ENCODE measurements at regions not wholly inside any gene's neighbourhood (a gene's known extent, or its start where the extent isn't known, plus 50 kb on each side); places are given as distances from the start of the nearest gene placed in this dataset.

DNA sequence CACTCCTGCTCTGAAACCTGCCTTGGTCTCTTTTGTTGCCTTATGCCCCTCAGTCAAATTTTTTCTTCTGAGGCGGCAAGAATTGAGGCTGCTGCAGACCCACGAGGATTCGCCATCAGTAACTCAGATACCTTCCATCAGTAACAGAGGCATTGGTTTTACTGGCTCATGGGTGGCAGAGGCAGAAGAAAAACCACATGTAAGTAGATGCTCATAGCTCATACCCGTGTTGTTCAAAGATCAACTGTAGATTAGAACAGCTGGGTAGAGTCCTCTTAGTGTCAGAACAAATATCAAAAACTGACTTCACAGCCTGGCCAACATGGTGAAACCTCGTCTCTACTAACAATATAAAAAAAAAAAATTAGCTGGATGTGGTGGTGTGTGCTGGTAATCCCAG is 598.0 kb upstream of the SOX11 start:
- H3K4me1 Mint-ChIP-seq (ENCODE audit: low read depth): no peaks in the 10 kb centered on the region
- H3K36me3 Mint-ChIP-seq (ENCODE audit: low read depth): no peaks in the 10 kb centered on the region
- no peak overlapping the region for H3K4me3 Mint-ChIP-seq (ENCODE audit: low read depth)
- no peak for DNase-seq (ENCODE audit: low spot score)
- no peaks in the 10 kb centered on the region for H3K27me3 Mint-ChIP-seq (ENCODE audit: low read depth)
- H3K27ac Mint-ChIP-seq: no peak overlapping the region
- intact Hi-C loops (cut with micrococcal nuclease): no loop called here
- peaks cover 20% of the 10 kb centered on the region for H3K9me3 Mint-ChIP-seq

DNA sequence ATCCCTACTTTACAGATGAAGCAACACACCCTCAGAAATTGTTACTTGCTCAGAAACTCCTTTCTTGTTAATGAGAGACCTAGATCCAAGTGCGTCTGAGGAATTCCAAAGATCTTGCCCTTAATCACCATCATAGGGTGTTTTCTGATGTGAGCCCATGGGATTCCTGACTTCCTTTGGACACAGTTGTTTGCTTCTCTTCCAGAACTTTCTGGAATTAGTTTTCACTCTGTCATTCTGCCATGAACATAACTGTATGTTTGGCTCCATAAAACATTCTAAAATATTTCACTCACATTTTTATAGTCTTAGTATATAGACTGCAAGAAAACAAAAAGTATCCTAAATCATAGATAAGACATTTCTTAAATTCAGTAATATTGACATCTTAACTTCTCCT is 593.9 kb upstream of the SOX11 start:
- Mint-ChIP-seq H3K36me3 (ENCODE audit: low read depth) (no peaks in the 10 kb centered on the region), H3K27ac (no peak overlapping the region), H3K4me3 (ENCODE audit: low read depth) (no peak overlapping the region), H3K4me1 (ENCODE audit: low read depth) (no peaks in the 10 kb centered on the region), H3K27me3 (ENCODE audit: low read depth) (no peaks in the 10 kb centered on the region), H3K9me3 (peaks cover 29% of the 10 kb centered on the region)
- no peak for DNase-seq (ENCODE audit: low spot score)
- intact Hi-C loops (cut with micrococcal nuclease): no loop called here

DNA sequence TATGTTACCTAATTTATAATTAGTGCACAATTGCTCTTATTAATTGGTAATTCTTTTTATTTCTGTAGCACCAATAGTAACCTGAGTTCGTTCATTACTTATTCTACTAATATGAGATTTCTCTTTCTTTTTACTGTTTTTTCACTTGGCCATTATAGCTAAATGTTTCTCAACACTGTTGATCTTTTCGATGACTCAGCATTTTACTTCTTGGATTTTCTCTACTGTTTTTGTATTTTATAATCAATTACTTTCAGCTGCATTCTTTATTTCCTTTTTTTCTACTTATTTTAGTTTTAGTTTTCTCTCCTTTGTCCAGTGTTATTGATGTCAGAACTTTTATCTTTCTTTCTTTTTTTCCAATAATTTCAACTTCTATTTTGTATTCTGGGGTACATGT is 589.4 kb upstream of the SOX11 start:
- H3K4me3 Mint-ChIP-seq (ENCODE audit: low read depth): no peak overlapping the region
- H3K9me3 Mint-ChIP-seq: peaks cover 42% of the 10 kb centered on the region
- no peak for DNase-seq (ENCODE audit: low spot score)
- intact Hi-C loops (cut with micrococcal nuclease): no loop called here
- H3K36me3 Mint-ChIP-seq (ENCODE audit: low read depth): no peaks in the 10 kb centered on the region
- H3K4me1 Mint-ChIP-seq (ENCODE audit: low read depth): no peaks in the 10 kb centered on the region
- H3K27ac Mint-ChIP-seq: no peak overlapping the region
- no peaks in the 10 kb centered on the region for H3K27me3 Mint-ChIP-seq (ENCODE audit: low read depth)

DNA sequence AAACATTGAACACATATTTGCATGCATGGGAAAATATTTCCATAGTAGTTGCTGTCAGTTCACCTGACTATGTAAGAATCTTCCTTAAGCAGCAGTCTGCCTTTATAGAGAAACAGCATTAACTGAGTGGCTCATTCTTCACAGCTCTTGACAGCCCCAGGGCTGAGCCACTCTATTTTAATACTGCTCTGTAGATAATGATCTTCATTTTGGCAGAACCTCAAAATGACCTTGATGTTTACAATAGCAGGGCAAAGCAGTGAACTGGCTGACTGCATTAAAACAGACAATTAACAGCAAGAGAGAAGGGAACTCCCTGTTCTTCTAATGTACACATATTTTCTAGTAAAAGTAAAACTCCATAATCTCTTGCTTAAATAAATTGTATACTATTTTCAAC is 580.6 kb upstream of the SOX11 start:
- Mint-ChIP-seq H3K27ac (no peak overlapping the region), H3K36me3 (ENCODE audit: low read depth) (no peaks in the 10 kb centered on the region), H3K27me3 (ENCODE audit: low read depth) (no peaks in the 10 kb centered on the region)

DNA sequence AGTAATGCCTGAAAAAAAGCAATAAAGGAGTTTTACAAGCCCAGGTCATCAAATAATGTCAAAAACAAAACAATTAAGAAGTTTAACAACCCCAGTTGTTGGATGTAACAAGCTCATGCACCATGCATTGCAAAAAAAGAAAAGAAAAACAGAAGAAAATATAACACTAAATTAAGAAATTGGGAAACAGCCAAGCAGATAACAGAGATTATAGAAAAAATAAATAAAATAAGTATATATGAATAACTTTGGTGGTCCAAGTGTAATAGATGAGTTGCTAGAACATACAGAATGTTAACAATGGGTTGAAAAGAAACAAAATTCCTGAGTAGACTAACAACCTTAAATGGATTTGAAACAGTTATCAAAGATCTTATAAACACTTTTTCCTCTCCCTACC is 573.1 kb upstream of the SOX11 start:
- H3K27ac Mint-ChIP-seq: no peak overlapping the region
- peaks cover 21% of the 10 kb centered on the region for H3K9me3 Mint-ChIP-seq
- no peaks in the 10 kb centered on the region for H3K27me3 Mint-ChIP-seq (ENCODE audit: low read depth)
- no peak for DNase-seq (ENCODE audit: low spot score)
- no peaks in the 10 kb centered on the region for H3K36me3 Mint-ChIP-seq (ENCODE audit: low read depth)
- H3K4me1 Mint-ChIP-seq (ENCODE audit: low read depth): no peaks in the 10 kb centered on the region
- H3K4me3 Mint-ChIP-seq (ENCODE audit: low read depth): no peak overlapping the region
- intact Hi-C loops (cut with micrococcal nuclease): no loop called here

More for the DNA sequence above, 580.6 kb upstream of the SOX11 start:
- no peak overlapping the region for H3K4me3 Mint-ChIP-seq (ENCODE audit: low read depth)
- H3K9me3 Mint-ChIP-seq: peaks cover 49% of the 10 kb centered on the region
- H3K4me1 Mint-ChIP-seq (ENCODE audit: low read depth): no peaks in the 10 kb centered on the region
- no peak for DNase-seq (ENCODE audit: low spot score)
- intact Hi-C loops (cut with micrococcal nuclease): no loop called here

DNA sequence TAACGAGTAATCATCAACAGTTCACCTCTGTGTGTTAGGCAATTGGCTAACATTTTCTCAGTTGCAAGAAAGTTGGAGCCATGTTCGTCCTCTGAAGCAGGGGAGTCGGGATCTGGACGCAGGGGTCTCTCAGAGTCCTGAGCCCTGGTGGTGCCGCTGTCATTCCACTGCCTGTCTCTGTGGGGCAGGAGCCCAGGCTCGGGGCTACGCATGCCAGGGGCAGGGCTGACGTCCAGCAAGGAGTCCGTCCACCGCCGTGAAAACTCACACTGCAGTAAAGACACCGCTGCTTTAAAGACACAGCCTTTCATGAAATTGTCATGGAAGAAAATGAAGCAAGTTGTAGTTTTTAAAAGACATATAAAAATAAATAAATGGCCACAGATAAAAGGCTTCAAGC is 571.1 kb upstream of the SOX11 start:
- intact Hi-C loops (cut with micrococcal nuclease): no loop called here
- Mint-ChIP-seq H3K27me3 (ENCODE audit: low read depth) (no peaks in the 10 kb centered on the region), H3K4me1 (ENCODE audit: low read depth) (no peaks in the 10 kb centered on the region), H3K4me3 (ENCODE audit: low read depth) (no peak overlapping the region), H3K27ac (no peak overlapping the region), H3K36me3 (ENCODE audit: low read depth) (no peaks in the 10 kb centered on the region), H3K9me3 (peaks cover 13% of the 10 kb centered on the region)
- DNase-seq (ENCODE audit: low spot score): no peak

DNA sequence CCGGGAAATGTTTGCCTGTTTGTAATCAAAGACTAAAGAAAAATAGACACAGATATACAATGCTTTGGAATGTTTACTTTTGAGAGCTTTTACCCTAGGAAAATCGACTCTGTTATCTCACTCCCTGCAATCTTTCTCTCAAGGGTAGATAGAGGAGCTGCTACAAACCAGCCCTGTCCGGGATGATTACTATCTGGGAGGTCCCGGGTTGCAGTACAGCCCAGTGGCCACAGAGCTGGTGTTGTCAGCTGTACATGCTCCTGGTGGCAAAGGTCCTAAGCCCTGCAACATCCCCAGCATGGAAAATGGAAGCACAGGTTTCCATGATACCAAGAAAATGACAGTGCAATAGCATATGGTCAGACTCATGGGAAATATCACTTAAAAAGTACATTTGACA is 570.5 kb upstream of the SOX11 start:
- Mint-ChIP-seq H3K27ac (no peak overlapping the region), H3K9me3 (peaks cover 8% of the 10 kb centered on the region), H3K36me3 (ENCODE audit: low read depth) (no peaks in the 10 kb centered on the region), H3K4me3 (ENCODE audit: low read depth) (no peak overlapping the region), H3K27me3 (ENCODE audit: low read depth) (no peaks in the 10 kb centered on the region), H3K4me1 (ENCODE audit: low read depth) (no peaks in the 10 kb centered on the region)
- intact Hi-C loops (cut with micrococcal nuclease): no loop called here
- no peak for DNase-seq (ENCODE audit: low spot score)

DNA sequence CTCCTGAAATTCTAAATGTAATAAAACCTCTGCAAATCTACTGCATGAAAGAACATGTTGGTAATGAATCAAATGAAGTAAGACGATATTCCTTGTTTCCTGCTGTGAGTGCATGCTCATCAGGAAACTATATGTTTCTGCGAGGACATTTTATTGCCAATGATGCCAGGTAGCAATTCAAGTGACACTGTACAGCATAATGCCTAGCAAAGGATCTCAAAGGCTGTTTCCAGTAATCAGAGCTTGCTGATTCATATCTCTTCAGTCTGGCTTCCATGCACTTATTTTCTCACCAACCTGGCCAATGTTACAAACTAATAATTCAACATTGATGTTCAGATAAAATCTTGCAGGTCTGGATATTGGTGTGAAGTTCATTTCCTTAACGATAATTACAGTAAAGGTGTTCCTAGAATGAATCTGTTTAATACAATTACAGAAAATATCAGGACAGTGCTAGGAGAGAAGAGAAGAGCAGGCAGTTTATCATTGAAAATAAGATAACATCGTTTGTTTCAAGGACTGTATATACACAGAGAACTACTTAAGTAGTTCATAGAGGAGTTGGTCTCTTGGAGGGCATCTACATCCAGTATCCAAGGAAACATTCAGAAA is 568.5 kb upstream of the SOX11 start:
- Mint-ChIP-seq H3K4me1 (ENCODE audit: low read depth) (no peaks in the 10 kb centered on the region), H3K36me3 (ENCODE audit: low read depth) (no peaks in the 10 kb centered on the region), H3K27ac (no peak overlapping the region), H3K27me3 (ENCODE audit: low read depth) (no peaks in the 10 kb centered on the region), H3K4me3 (ENCODE audit: low read depth) (no peak overlapping the region), H3K9me3 (peaks cover 6% of the 10 kb centered on the region)
- intact Hi-C loops (cut with micrococcal nuclease): no loop called here
- DNase-seq (ENCODE audit: low spot score): no peak

DNA sequence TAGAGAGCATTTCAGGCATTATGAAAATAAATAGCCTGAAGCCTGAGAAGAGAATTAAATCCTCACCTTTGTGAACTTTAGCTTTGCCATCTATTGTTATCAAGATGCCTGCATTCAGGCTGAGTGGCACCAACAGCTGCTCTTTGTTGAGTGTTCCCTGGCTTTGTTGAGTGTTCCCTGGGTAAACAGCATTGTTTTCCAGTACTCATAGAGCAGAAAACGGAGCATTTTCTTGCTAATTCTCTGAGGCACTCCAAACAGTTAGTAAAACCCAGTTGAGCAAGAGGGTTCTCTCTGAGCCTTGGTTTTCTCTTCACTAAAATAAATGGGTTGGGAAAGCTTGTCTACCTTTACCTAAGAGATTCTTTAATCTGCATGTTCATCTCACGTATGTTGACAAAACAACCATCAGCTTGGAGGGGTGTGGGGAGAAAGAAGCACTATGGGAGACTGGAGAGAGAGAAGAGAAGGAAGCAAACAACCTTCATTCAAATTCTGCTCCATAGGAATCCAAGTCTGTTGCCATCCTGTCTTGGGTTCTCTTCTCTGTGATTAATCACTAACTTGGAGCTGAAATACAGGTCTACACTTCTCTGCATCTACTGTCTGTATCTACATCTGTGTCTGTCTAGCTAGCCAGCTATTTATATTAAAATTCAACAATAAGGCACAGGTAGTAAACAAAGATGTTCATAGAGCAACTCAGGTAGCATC is 567.0 kb upstream of the SOX11 start:
- intact Hi-C loops (cut with micrococcal nuclease): no loop called here
- Mint-ChIP-seq H3K27me3 (ENCODE audit: low read depth) (no peaks in the 10 kb centered on the region), H3K27ac (no peak overlapping the region), H3K36me3 (ENCODE audit: low read depth) (no peaks in the 10 kb centered on the region), H3K4me1 (ENCODE audit: low read depth) (no peaks in the 10 kb centered on the region), H3K9me3 (peaks cover 13% of the 10 kb centered on the region), H3K4me3 (ENCODE audit: low read depth) (no peak overlapping the region)
- DNase-seq (ENCODE audit: low spot score): no peak

DNA sequence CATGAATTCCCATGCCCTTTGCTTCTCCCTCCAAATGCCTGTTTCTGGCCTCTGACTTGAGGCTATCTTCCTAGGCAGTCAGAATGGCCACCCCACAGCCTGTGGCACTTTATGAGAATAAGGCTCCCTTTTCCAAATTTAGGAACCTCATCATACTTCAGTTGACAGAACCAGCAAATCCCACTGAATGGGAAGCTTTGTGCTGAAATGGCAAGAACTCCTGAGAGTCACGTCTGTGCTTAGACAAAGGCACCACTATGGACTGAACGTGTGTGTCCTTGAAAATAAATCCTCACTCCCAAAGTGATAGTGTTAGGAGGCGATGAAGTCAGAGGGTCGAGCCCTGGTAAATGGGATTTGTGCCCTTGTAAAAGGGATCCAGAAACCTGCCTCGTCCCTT is 559.9 kb upstream of the SOX11 start:
- H3K4me1 Mint-ChIP-seq (ENCODE audit: low read depth): no peaks in the 10 kb centered on the region
- peaks cover 34% of the 10 kb centered on the region for H3K9me3 Mint-ChIP-seq
- H3K4me3 Mint-ChIP-seq (ENCODE audit: low read depth): no peak overlapping the region
- DNase-seq (ENCODE audit: low spot score): no peak
- H3K27ac Mint-ChIP-seq: no peak overlapping the region
- H3K27me3 Mint-ChIP-seq (ENCODE audit: low read depth): no peaks in the 10 kb centered on the region
- intact Hi-C loops (cut with micrococcal nuclease): no loop called here
- H3K36me3 Mint-ChIP-seq (ENCODE audit: low read depth): no peaks in the 10 kb centered on the region

DNA sequence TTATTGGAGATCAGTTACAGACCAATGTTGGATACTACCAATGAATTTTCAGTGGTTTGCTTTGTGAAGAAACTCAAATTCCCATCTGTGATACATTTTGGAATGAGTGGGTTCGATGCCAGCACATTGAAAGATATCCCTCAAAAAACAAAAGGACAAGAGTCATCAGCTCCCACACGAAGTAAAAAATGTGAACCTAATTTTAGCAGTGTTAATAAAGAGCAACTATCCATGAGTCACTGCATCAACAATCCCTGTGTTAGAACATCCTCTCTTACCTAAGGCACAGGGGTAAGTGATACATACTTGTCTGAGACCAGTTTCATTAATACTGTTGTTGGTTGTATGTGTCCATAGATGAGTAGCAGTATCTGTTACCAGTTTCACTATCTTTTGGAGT is 551.8 kb upstream of the SOX11 start:
- intact Hi-C loops (cut with micrococcal nuclease): no loop called here
- peaks cover 29% of the 10 kb centered on the region for H3K9me3 Mint-ChIP-seq
- no peak for DNase-seq (ENCODE audit: low spot score)
- no peaks in the 10 kb centered on the region for H3K4me1 Mint-ChIP-seq (ENCODE audit: low read depth)
- H3K36me3 Mint-ChIP-seq (ENCODE audit: low read depth): no peaks in the 10 kb centered on the region
- H3K27me3 Mint-ChIP-seq (ENCODE audit: low read depth): no peaks in the 10 kb centered on the region
- H3K4me3 Mint-ChIP-seq (ENCODE audit: low read depth): no peak overlapping the region
- H3K27ac Mint-ChIP-seq: no peak overlapping the region

DNA sequence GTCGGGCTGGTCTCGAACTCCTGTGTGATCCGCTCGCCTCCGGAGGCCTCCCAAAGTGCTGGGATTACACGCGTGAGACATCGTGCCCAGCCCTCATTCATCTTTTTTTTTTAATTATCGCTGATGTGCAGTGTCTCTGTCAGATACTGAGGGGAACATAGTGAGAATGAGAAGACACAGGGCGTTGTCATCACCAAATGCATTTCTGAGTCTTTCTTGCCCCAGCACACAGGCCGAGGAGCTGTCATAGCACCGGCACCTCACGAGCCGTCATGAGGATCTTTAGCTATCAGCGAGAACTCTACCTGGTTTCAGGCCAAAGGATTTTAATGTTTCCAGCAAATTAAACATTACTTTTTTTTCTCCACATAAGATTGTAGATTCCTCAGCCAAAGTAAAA is 548.0 kb upstream of the SOX11 start:
- no peaks in the 10 kb centered on the region for H3K27me3 Mint-ChIP-seq (ENCODE audit: low read depth)
- no peak overlapping the region for H3K4me3 Mint-ChIP-seq (ENCODE audit: low read depth)
- H3K9me3 Mint-ChIP-seq: peaks cover 44% of the 10 kb centered on the region
- intact Hi-C loops (cut with micrococcal nuclease): no loop called here
- H3K27ac Mint-ChIP-seq: no peak overlapping the region
- no peaks in the 10 kb centered on the region for H3K36me3 Mint-ChIP-seq (ENCODE audit: low read depth)
- no peaks in the 10 kb centered on the region for H3K4me1 Mint-ChIP-seq (ENCODE audit: low read depth)
- no peak for DNase-seq (ENCODE audit: low spot score)

DNA sequence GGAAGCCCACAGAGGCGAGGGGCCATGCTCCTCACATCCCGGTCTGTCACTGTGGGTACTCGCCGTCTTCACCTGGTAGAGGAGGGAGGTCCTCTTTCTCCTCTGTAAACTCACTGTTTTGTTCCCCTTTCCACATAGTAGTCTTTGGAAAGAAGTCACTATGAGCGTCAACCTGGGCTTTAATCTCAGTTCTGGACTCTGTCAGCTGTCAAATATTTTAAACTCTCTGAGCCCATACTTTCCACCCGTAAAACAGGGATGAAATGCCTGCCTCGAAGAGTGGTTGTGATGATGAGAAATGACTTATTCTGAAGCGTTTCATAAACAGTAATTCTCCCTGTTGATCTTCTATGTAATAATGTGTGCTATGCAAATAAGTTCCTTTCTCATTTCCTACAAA is 547.1 kb upstream of the SOX11 start:
- intact Hi-C loops (cut with micrococcal nuclease): no loop called here
- H3K4me1 Mint-ChIP-seq (ENCODE audit: low read depth): no peaks in the 10 kb centered on the region
- H3K9me3 Mint-ChIP-seq: peaks cover 43% of the 10 kb centered on the region
- no peaks in the 10 kb centered on the region for H3K27me3 Mint-ChIP-seq (ENCODE audit: low read depth)
- DNase-seq (ENCODE audit: low spot score): no peak
- H3K36me3 Mint-ChIP-seq (ENCODE audit: low read depth): no peaks in the 10 kb centered on the region
- no peak overlapping the region for H3K27ac Mint-ChIP-seq
- H3K4me3 Mint-ChIP-seq (ENCODE audit: low read depth): no peak overlapping the region

DNA sequence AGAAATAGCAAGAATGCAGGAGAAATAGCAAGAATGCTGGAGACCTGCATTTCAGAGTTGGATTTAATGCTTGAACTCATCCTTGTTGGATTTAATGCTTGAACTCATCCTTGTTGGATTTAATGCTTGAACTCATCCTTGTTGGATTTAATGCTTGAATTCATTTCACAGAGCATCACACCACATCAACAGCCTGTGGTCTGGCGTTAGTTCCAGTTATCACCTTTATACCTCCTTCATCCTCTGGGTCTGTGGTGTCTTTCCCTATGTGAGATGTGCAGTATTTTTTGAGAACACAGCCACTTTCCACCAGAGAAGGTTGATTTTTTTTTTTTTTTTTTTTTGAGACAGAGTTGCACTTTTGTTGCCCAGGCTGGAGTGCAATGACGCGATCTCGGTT is 546.4 kb upstream of the SOX11 start:
- H3K27me3 Mint-ChIP-seq (ENCODE audit: low read depth): no peaks in the 10 kb centered on the region
- no peak for DNase-seq (ENCODE audit: low spot score)
- H3K4me3 Mint-ChIP-seq (ENCODE audit: low read depth): no peak overlapping the region
- no peaks in the 10 kb centered on the region for H3K4me1 Mint-ChIP-seq (ENCODE audit: low read depth)
- no peak overlapping the region for H3K27ac Mint-ChIP-seq
- intact Hi-C loops (cut with micrococcal nuclease): no loop called here
- peaks cover 42% of the 10 kb centered on the region for H3K9me3 Mint-ChIP-seq
- no peaks in the 10 kb centered on the region for H3K36me3 Mint-ChIP-seq (ENCODE audit: low read depth)

Measured in activated T-helper 2 cell treated with anti-CD3 and anti-CD28 coated beads, Interferon-gamma antibody, Interleukin-2, Interleukin-4, amounts not matched to agents 10 μg/mL and 5 μg/mL and 100 μg/mL, durations not matched to agents 14 hours and 24 hours and 36 hours (primary cell).